HG02642 (cell line): ENCODE measurements at regions not wholly inside any gene's neighbourhood (a gene's known extent, or its start where the extent isn't known, plus 50 kb on each side); places are given as distances from the start of the nearest gene placed in this dataset.
"Not testable (repeated sequence)": the region's sequence is repeated elsewhere in the genome, so short reads cannot be mapped to it uniquely, and the experiment has no call there.

Experiments used
- ATAC-seq: cut with Tn5 transposase; IDR thresholded peaks from one replicate; pipeline ENCODE4 v1.9.1; 2021; ENCODE audit warnings: mild to moderate bottlenecking; ENCODE audit not compliant: unreplicated experiment, poor library complexity

GRCh38 chr15:38992930-38993329, 428.3 kb upstream of the RASGRP1 start:
- no peak for ATAC-seq

GRCh38 chr15:38994310-38994709, 429.7 kb upstream of the RASGRP1 start:
- no peak for ATAC-seq

- no peak for ATAC-seq
Observed at GRCh38 chr15:38996111-38996631, 431.6 kb upstream of the RASGRP1 start.

- no peak for ATAC-seq
Observed at GRCh38 chr15:38997841-38998240, 433.2 kb upstream of the RASGRP1 start.

- no peak for ATAC-seq
Observed at GRCh38 chr15:39000008-39000734, 435.6 kb upstream of the RASGRP1 start.

GRCh38 chr15:39009740-39010139, 445.1 kb upstream of the RASGRP1 start:
- ATAC-seq = no peak

- not testable (repeated sequence) for ATAC-seq
Observed at GRCh38 chr15:39011066-39011465, 446.5 kb upstream of the RASGRP1 start.

GRCh38 chr15:39013262-39013661, 448.6 kb upstream of the RASGRP1 start:
- no peak for ATAC-seq

- no peak for ATAC-seq
Observed at GRCh38 chr15:39014682-39015081, 450.1 kb upstream of the RASGRP1 start.

- ATAC-seq = no peak
Observed at GRCh38 chr15:39016706-39017105, 452.1 kb upstream of the RASGRP1 start.

GRCh38 chr15:39018966-39019365, 454.4 kb upstream of the RASGRP1 start:
- no peak for ATAC-seq

GRCh38 chr15:39021341-39021740, 456.7 kb upstream of the RASGRP1 start:
- no peak for ATAC-seq

GRCh38 chr15:39022532-39023305, 458.1 kb upstream of the RASGRP1 start:
- ATAC-seq = no peak

GRCh38 chr15:39025321-39025720, 460.7 kb upstream of the RASGRP1 start:
- ATAC-seq = no peak

- no peak for ATAC-seq
Observed at GRCh38 chr15:39025881-39026280, 461.3 kb upstream of the RASGRP1 start.

GRCh38 chr15:39028069-39028468, 463.5 kb upstream of the RASGRP1 start:
- no peak for ATAC-seq

GRCh38 chr15:39029741-39030140, 465.1 kb upstream of the RASGRP1 start:
- no peak for ATAC-seq

- no peak for ATAC-seq
Observed at GRCh38 chr15:39030291-39031070, 465.9 kb upstream of the RASGRP1 start.

GRCh38 chr15:39031596-39031995, 467.0 kb upstream of the RASGRP1 start:
- ATAC-seq = no peak

GRCh38 chr15:39034816-39035215, 470.2 kb upstream of the RASGRP1 start:
- ATAC-seq = no peak

- not testable (repeated sequence) for ATAC-seq
Observed at GRCh38 chr15:39037611-39038010, 473.0 kb upstream of the RASGRP1 start.
